CD8-positive, alpha-beta memory T cell (primary cell): ENCODE measurements at regions not wholly inside any gene's neighbourhood (a gene's known extent, or its start where the extent isn't known, plus 50 kb on each side); places are given as distances from the start of the nearest gene placed in this dataset.
"Not testable (repeated sequence)": the region's sequence is repeated elsewhere in the genome, so short reads cannot be mapped to it uniquely, and the experiment has no call there.

ENCODE experiments used
- CTCF ChIA-PET: fragments of 350-600 bp; sonication (Branson Sonifier 250); formaldehyde crosslinking; loops from one replicate; lab custom pipeline; 2021; ENCODE audit warnings: antibody characterized with exemption; lab: Charles Lee
- POLR2A ChIA-PET: fragments of 350-600 bp; sonication (Branson Sonifier 250); formaldehyde crosslinking; loops from one replicate; lab custom pipeline; 2021; ENCODE audit warnings: antibody characterized with exemption; lab: Charles Lee
- DNase-seq, 5 donors: peaks; one replicate each; pipeline versions ENCODE4 v3.0.0 to v3.0.0-alpha.2; 2020 to 2022; ENCODE audit warnings: mixed read lengths in 1 of 5
- H3K27ac ChIP-seq: one replicate; pipeline ENCODE4 v1.7.0; 2013; ENCODE audit warnings: low read depth, mild to moderate bottlenecking, low read length, moderate library complexity
- H3K27me3 ChIP-seq: 2 replicates; pipeline ENCODE4 v1.7.0; 2013; ENCODE audit warnings: low read length, mild to moderate bottlenecking; ENCODE audit not compliant: insufficient read depth, poor library complexity, severe bottlenecking
- H3K36me3 ChIP-seq: 2 replicates; pipeline ENCODE4 v1.7.0; 2013; ENCODE audit warnings: mild to moderate bottlenecking, low read length, moderate library complexity; ENCODE audit not compliant: insufficient read depth
- H3K4me1 ChIP-seq: 2 replicates; pipeline ENCODE4 v1.7.0; 2013; ENCODE audit warnings: mild to moderate bottlenecking, low read length, moderate library complexity; ENCODE audit not compliant: insufficient read depth
- H3K4me3 ChIP-seq: 2 replicates; pipeline ENCODE4 v1.7.0; 2013; ENCODE audit warnings: mild to moderate bottlenecking, low read length
- H3K9me3 ChIP-seq: 2 replicates; pipeline ENCODE4 v1.7.0; 2013; ENCODE audit warnings: mild to moderate bottlenecking, low read length
- H3K27ac Mint-ChIP-seq, 8 donors: one replicate each; pipeline ENCODE4 v1.8.0; 2020 to 2021; ENCODE audit warnings: mixed read lengths in 8 of 8, mild to moderate bottlenecking in 6 of 8, inconsistent platforms in 3 of 8, moderate library complexity in 3 of 8
- H3K27me3 Mint-ChIP-seq, 2 donors: one replicate each; pipeline ENCODE4 v1.8.0; 2020 to 2021; ENCODE audit warnings: mixed read lengths in 2 of 2, mild to moderate bottlenecking in 1 of 2, moderate library complexity in 1 of 2
- H3K36me3 Mint-ChIP-seq, 3 donors: one replicate each; pipeline ENCODE4 v1.8.0; 2020 to 2021; ENCODE audit warnings: mixed read lengths in 3 of 3, inconsistent platforms in 1 of 3, mild to moderate bottlenecking in 1 of 3
- H3K4me1 Mint-ChIP-seq, 3 donors: one replicate each; pipeline ENCODE4 v1.8.0; 2020 to 2021; ENCODE audit warnings: mixed read lengths in 3 of 3, inconsistent platforms in 1 of 3, mild to moderate bottlenecking in 1 of 3
- H3K4me3 Mint-ChIP-seq, 7 donors: one replicate each; pipeline ENCODE4 v1.8.0; 2020 to 2021; ENCODE audit warnings: mixed read lengths in 7 of 7, mild to moderate bottlenecking in 6 of 7, moderate library complexity in 4 of 7, inconsistent platforms in 2 of 7
- H3K9me3 Mint-ChIP-seq, 5 donors: one replicate each; pipeline ENCODE4 v1.8.0; 2020 to 2022; ENCODE audit warnings: mixed read lengths in 5 of 5, mild to moderate bottlenecking in 3 of 5, moderate library complexity in 2 of 5, inconsistent platforms in 1 of 5

- H3K9me3 Mint-ChIP-seq, H3K27ac ChIP-seq, H3K36me3 ChIP-seq, H3K27ac Mint-ChIP-seq, CTCF ChIA-PET, H3K4me3 ChIP-seq, POLR2A ChIA-PET, H3K36me3 Mint-ChIP-seq, H3K4me3 Mint-ChIP-seq, H3K27me3 Mint-ChIP-seq, H3K4me1 Mint-ChIP-seq, H3K9me3 ChIP-seq, H3K27me3 ChIP-seq, H3K4me1 ChIP-seq, DNase-seq: not testable (repeated sequence)
These were observed 575.0 kb upstream of the NRP1 start for GRCh38 chr10:33909476-33909875.

DNA sequence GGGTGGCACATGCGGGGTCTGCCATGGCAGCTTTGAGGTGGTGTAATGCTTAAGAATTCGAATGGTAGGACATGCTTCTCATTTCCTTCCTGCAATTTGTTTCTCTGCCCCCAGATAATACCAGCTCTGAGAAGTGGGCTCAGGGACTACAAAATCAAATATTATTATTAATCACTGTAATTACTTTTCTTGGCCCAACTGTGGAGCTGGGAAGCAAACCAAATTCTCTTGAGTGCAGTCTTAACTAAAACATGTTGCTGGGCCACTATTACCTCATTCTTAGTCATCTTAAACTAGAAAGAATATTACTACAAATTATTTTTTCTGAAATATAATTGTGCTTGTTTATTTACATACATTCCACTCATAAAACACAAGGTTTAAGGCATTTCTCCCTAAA is 566.7 kb upstream of the NRP1 start:
- Histone ChIP-seq H3K9me3 (no peaks in the 10 kb centered on the region), H3K4me3 (no peak overlapping the region), H3K36me3 (no peaks in the 10 kb centered on the region), H3K4me1 (no peaks in the 10 kb centered on the region), H3K27me3 (no peaks in the 10 kb centered on the region), H3K27ac (no peak overlapping the region)
- no peak for DNase-seq
- peaks cover 0 to 2% (median 0%) of the 10 kb centered on the region in 5 donors for H3K9me3 Mint-ChIP-seq
- H3K36me3 Mint-ChIP-seq: no peaks in the 10 kb centered on the region
- H3K4me3 Mint-ChIP-seq: no peak overlapping the region
- H3K27ac Mint-ChIP-seq: no peak overlapping the region
- H3K4me1 Mint-ChIP-seq: no peaks in the 10 kb centered on the region
- CTCF ChIA-PET: no interaction called here
- POLR2A ChIA-PET: no interaction called here
- H3K27me3 Mint-ChIP-seq: no peaks in the 10 kb centered on the region

DNA sequence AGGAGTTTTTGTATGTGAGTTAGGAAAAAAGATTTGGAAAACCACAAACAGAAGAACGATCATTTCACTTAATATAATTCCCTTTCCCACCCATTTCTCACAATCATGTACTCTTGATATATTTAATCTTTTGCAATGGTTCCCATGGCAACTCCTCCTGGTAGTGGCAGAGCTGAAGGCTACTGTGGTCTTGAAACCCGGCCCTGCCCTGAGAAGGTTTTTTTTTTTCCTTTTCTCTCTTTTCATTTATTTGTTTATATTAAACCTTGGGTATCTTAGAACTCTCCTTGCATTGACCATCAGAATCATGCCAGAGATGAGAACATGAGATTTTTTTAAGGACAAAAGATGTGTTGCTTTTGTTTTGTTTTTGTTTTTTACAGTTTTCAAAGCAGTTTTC is 566.1 kb upstream of the NRP1 start:
- no peaks in the 10 kb centered on the region for H3K4me1 ChIP-seq
- H3K36me3 ChIP-seq: no peaks in the 10 kb centered on the region
- Mint-ChIP-seq H3K27me3 (no peaks in the 10 kb centered on the region), H3K4me1 (no peaks in the 10 kb centered on the region), H3K4me3 (no peak overlapping the region), H3K27ac (no peak overlapping the region), H3K36me3 (no peaks in the 10 kb centered on the region), H3K9me3 (peaks cover 0 to 2% (median 0%) of the 10 kb centered on the region in 5 donors)
- DNase-seq: no peak
- ChIA-PET POLR2A (no interaction called here), CTCF (no interaction called here)
- no peaks in the 10 kb centered on the region for H3K27me3 ChIP-seq
- no peak overlapping the region for H3K27ac ChIP-seq
- no peaks in the 10 kb centered on the region for H3K9me3 ChIP-seq
- no peak overlapping the region for H3K4me3 ChIP-seq

DNA sequence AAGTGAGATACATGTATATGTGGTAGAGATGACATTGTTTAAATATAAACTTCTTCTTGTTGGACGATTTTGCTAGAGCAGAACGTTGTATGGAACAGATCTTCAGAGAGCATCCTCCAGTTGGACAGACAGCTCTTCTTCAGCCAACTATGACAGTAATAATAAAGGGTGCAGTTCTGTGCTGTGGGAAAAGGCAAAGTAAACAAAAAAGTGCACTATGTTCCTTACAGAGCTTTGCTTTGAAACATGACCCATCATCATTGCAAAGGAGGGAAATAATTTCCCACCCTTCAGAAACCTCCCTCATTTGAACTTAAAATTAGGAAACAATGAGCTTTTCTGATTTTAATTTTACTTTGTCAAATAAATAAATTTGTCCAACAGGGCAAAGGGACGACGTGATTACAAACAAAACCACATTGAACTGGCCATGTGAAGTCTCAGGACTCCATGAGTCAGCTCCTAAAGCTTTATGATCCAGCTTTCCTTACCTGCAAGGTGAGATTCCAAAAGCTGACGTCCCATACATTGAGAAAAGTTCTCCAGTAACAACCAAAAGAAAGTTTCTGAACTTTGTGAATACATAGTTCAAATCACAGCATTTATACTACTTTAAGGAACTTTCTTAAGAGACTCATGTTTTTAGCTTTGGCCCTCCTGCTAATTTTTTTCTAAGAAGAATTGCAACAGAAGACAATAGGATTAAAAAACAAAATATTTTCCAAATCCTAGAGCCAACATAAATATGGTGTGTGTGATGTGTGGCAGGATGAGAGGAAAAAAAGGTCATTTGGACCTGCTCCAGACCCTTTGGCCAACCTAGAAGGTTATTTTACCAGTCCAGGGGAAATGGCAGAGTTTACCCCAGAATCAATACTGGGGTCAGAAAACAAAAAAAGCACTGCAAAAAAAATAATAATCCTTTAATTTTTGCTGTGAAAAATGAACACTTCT is 565.4 kb upstream of the NRP1 start:
- Histone ChIP-seq H3K27me3 (no peaks in the 10 kb centered on the region), H3K27ac (no peak overlapping the region), H3K36me3 (no peaks in the 10 kb centered on the region), H3K9me3 (no peaks in the 10 kb centered on the region), H3K4me1 (no peaks in the 10 kb centered on the region), H3K4me3 (no peak overlapping the region)
- ChIA-PET POLR2A (no interaction called here), CTCF (no interaction called here)
- Mint-ChIP-seq H3K9me3 (peaks cover 0 to 2% (median 0%) of the 10 kb centered on the region in 5 donors), H3K4me1 (no peaks in the 10 kb centered on the region), H3K27me3 (no peaks in the 10 kb centered on the region), H3K4me3 (no peak overlapping the region), H3K27ac (no peak overlapping the region), H3K36me3 (no peaks in the 10 kb centered on the region)
- DNase-seq: no peak

GRCh38 chr10:33897291-33897752 is 562.9 kb upstream of the NRP1 start:
- Mint-ChIP-seq H3K4me3 (no peak overlapping the region), H3K36me3 (no peaks in the 10 kb centered on the region), H3K27me3 (no peaks in the 10 kb centered on the region), H3K27ac (no peak overlapping the region), H3K4me1 (no peaks in the 10 kb centered on the region), H3K9me3 (peaks cover 0 to 2% (median 0%) of the 10 kb centered on the region in 5 donors)
- Histone ChIP-seq H3K27me3 (no peaks in the 10 kb centered on the region), H3K27ac (no peak overlapping the region), H3K4me1 (no peaks in the 10 kb centered on the region), H3K9me3 (no peaks in the 10 kb centered on the region), H3K36me3 (no peaks in the 10 kb centered on the region), H3K4me3 (no peak overlapping the region)
- CTCF ChIA-PET: no interaction called here
- POLR2A ChIA-PET: no interaction called here
- DNase-seq: no peak

GRCh38 chr10:33893506-33893905 is 559.0 kb upstream of the NRP1 start:
- Histone ChIP-seq H3K27ac (no peak overlapping the region), H3K4me3 (no peak overlapping the region), H3K9me3 (no peaks in the 10 kb centered on the region), H3K36me3 (no peaks in the 10 kb centered on the region), H3K4me1 (no peaks in the 10 kb centered on the region), H3K27me3 (no peaks in the 10 kb centered on the region)
- Mint-ChIP-seq H3K27ac (no peak overlapping the region), H3K4me1 (no peaks in the 10 kb centered on the region), H3K27me3 (peaks cover 0 to 10% of the 10 kb centered on the region in 2 donors), H3K9me3 (peaks cover 0 to 7% (median 0%) of the 10 kb centered on the region in 5 donors), H3K36me3 (no peaks in the 10 kb centered on the region), H3K4me3 (no peak overlapping the region)
- ChIA-PET CTCF (no interaction called here), POLR2A (no interaction called here)
- no peak for DNase-seq

- H3K9me3 Mint-ChIP-seq: peaks cover 0 to 7% (median 0%) of the 10 kb centered on the region in 5 donors
- DNase-seq: no peak
- H3K9me3 ChIP-seq: no peaks in the 10 kb centered on the region
- H3K27me3 Mint-ChIP-seq: peaks cover 0 to 10% of the 10 kb centered on the region in 2 donors
- H3K4me3 ChIP-seq: no peak overlapping the region
- no peaks in the 10 kb centered on the region for H3K36me3 ChIP-seq
- no peaks in the 10 kb centered on the region for H3K27me3 ChIP-seq
- no peak overlapping the region for H3K27ac Mint-ChIP-seq
- no peak overlapping the region for H3K27ac ChIP-seq
- POLR2A ChIA-PET: no interaction called here
- no peak overlapping the region for H3K4me3 Mint-ChIP-seq
- no peaks in the 10 kb centered on the region for H3K4me1 ChIP-seq
- no peaks in the 10 kb centered on the region for H3K4me1 Mint-ChIP-seq
- CTCF ChIA-PET: no interaction called here
- no peaks in the 10 kb centered on the region for H3K36me3 Mint-ChIP-seq
These were observed 554.9 kb upstream of the NRP1 start for GRCh38 chr10:33889371-33889770.

DNA sequence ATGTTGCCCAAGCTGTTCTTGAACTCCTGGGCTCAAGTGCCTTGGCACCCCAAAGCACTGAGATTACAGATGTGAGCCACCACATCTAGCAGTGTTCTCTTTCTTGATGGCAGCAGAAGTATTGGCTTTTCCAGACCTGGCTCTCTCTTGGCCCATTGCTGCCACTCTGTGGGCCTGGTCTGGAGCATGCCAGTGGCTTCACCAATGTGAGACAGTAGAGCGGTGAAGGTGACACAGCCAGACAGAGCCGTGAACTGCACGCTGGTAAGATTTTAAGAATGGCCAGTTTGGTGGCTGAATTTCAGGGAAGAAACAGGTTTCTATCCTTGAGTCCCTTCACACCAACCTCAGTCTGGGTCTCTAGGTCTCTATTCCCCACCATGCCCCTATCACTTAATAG is 552.7 kb upstream of the NRP1 start:
- no peaks in the 10 kb centered on the region for H3K4me1 ChIP-seq
- no peak overlapping the region for H3K4me3 ChIP-seq
- H3K27ac Mint-ChIP-seq: no peak overlapping the region
- H3K36me3 ChIP-seq: no peaks in the 10 kb centered on the region
- no peak overlapping the region for H3K27ac ChIP-seq
- no peak overlapping the region for H3K4me3 Mint-ChIP-seq
- peaks cover 0 to 10% of the 10 kb centered on the region in 2 donors for H3K27me3 Mint-ChIP-seq
- no peaks in the 10 kb centered on the region for H3K9me3 ChIP-seq
- no peaks in the 10 kb centered on the region for H3K27me3 ChIP-seq
- no peaks in the 10 kb centered on the region for H3K4me1 Mint-ChIP-seq
- peaks cover 0 to 7% (median 0%) of the 10 kb centered on the region in 5 donors for H3K9me3 Mint-ChIP-seq
- no peaks in the 10 kb centered on the region for H3K36me3 Mint-ChIP-seq
- ChIA-PET POLR2A (no interaction called here), CTCF (no interaction called here)
- DNase-seq: no peak
